ENCODE measurements at regions not wholly inside any gene's neighbourhood (a gene's known extent, or its start where the extent isn't known, plus 50 kb on each side); places are given as distances from the start of the nearest gene placed in this dataset.

- H3K4me1 ChIP-seq (ENCODE audit: control extremely low read depth in 1 of 4, control insufficient read depth in 4 of 4, insufficient read depth in 4 of 4, low read length in 3 of 4) = no peaks in the 10 kb centered on the region
- WGBS (ENCODE audit: insufficient coverage) = 100% methylated on average over 1 of the region's 4 CpGs
- POLR2A ChIA-PET = no interaction called here
- no peak overlapping the region for H3K27ac ChIP-seq (ENCODE audit: insufficient read depth in 1 of 2, low read depth in 1 of 2, low read length in 2 of 2, poor library complexity in 1 of 2, severe bottlenecking in 2 of 2)
- no peaks in the 10 kb centered on the region for H3K36me3 ChIP-seq (ENCODE audit: control insufficient read depth in 4 of 4, insufficient read depth in 4 of 4, low read length in 3 of 4)
- CTCF ChIA-PET = interaction anchor here (1.0 kb wide), 1 partner anchor 41 kb away, joined by 3 read pairs; no protein-coding TSS in a partner anchor
- H3K4me3 ChIP-seq (ENCODE audit: control insufficient read depth in 1 of 7, extremely low read depth in 1 of 7, insufficient read depth in 4 of 7, low read depth in 2 of 7, low read length in 6 of 7) = no peak overlapping the region
- H3K9me3 ChIP-seq (ENCODE audit: control extremely low read depth in 1 of 5, control insufficient read depth in 4 of 5, insufficient read depth in 2 of 5, low read depth in 1 of 5, low read length in 4 of 5) = no peaks in the 10 kb centered on the region
- no peak for DNase-seq
- H3K27me3 ChIP-seq (replicated peaks in 2 of 5; ENCODE audit: control insufficient read depth in 4 of 5, insufficient read depth in 5 of 5, low read length in 4 of 5) = peaks cover 0 to 3% (median 0%) of the 10 kb centered on the region in 5 experiments
These were observed 156.7 kb downstream of the RNF152 start for GRCh38 chr18:61736133-61736532.

GRCh38 chr18:61735564-61736102 lies 157.2 kb downstream of the RNF152 start:
- peaks cover 0 to 3% (median 0%) of the 10 kb centered on the region in 5 experiments for H3K27me3 ChIP-seq (replicated peaks in 2 of 5; ENCODE audit: control insufficient read depth in 4 of 5, insufficient read depth in 5 of 5, low read length in 4 of 5)
- DNase-seq = no peak
- 93% methylated on average over 4 of the region's 5 CpGs for WGBS (ENCODE audit: insufficient coverage)
- H3K36me3 ChIP-seq (ENCODE audit: control insufficient read depth in 4 of 4, insufficient read depth in 4 of 4, low read length in 3 of 4) = no peaks in the 10 kb centered on the region
- no peaks in the 10 kb centered on the region for H3K4me1 ChIP-seq (ENCODE audit: control extremely low read depth in 1 of 4, control insufficient read depth in 4 of 4, insufficient read depth in 4 of 4, low read length in 3 of 4)
- ChIA-PET CTCF (interaction anchor here (1.0 kb wide), 1 partner anchor 41 kb away, joined by 3 read pairs; no protein-coding TSS in a partner anchor), POLR2A (no interaction called here)
- H3K27ac ChIP-seq (ENCODE audit: insufficient read depth in 1 of 2, low read depth in 1 of 2, low read length in 2 of 2, poor library complexity in 1 of 2, severe bottlenecking in 2 of 2) = no peak overlapping the region
- H3K9me3 ChIP-seq (ENCODE audit: control extremely low read depth in 1 of 5, control insufficient read depth in 4 of 5, insufficient read depth in 2 of 5, low read depth in 1 of 5, low read length in 4 of 5) = no peaks in the 10 kb centered on the region
- H3K4me3 ChIP-seq (ENCODE audit: control insufficient read depth in 1 of 7, extremely low read depth in 1 of 7, insufficient read depth in 4 of 7, low read depth in 2 of 7, low read length in 6 of 7) = no peak overlapping the region

- Histone ChIP-seq H3K4me1 (ENCODE audit: control extremely low read depth in 1 of 4, control insufficient read depth in 4 of 4, insufficient read depth in 4 of 4, low read length in 3 of 4) (no peaks in the 10 kb centered on the region), H3K4me3 (ENCODE audit: control insufficient read depth in 1 of 7, extremely low read depth in 1 of 7, insufficient read depth in 4 of 7, low read depth in 2 of 7, low read length in 6 of 7) (no peak overlapping the region), H3K36me3 (ENCODE audit: control insufficient read depth in 4 of 4, insufficient read depth in 4 of 4, low read length in 3 of 4) (no peaks in the 10 kb centered on the region), H3K9me3 (ENCODE audit: control extremely low read depth in 1 of 5, control insufficient read depth in 4 of 5, insufficient read depth in 2 of 5, low read depth in 1 of 5, low read length in 4 of 5) (no peaks in the 10 kb centered on the region), H3K27ac (ENCODE audit: insufficient read depth in 1 of 2, low read depth in 1 of 2, low read length in 2 of 2, poor library complexity in 1 of 2, severe bottlenecking in 2 of 2) (no peak overlapping the region), H3K27me3 (replicated peaks in 2 of 5; ENCODE audit: control insufficient read depth in 4 of 5, insufficient read depth in 5 of 5, low read length in 4 of 5) (peaks cover 0 to 3% (median 0%) of the 10 kb centered on the region in 5 experiments)
- no peak for DNase-seq
- 93% methylated on average over 3 of the region's 3 CpGs for WGBS (ENCODE audit: insufficient coverage)
- ChIA-PET CTCF (interaction anchor here (0.6 kb wide), 1 partner anchor 1264 kb away, joined by 3 read pairs; no protein-coding TSS in a partner anchor), POLR2A (no interaction called here)
These were observed 158.4 kb downstream of the RNF152 start for GRCh38 chr18:61734396-61734795.

GRCh38 chr18:61732854-61733253 lies 160.0 kb downstream of the RNF152 start:
- Histone ChIP-seq H3K9me3 (ENCODE audit: control extremely low read depth in 1 of 5, control insufficient read depth in 4 of 5, insufficient read depth in 2 of 5, low read depth in 1 of 5, low read length in 4 of 5) (no peaks in the 10 kb centered on the region), H3K27me3 (replicated peaks in 2 of 5; ENCODE audit: control insufficient read depth in 4 of 5, insufficient read depth in 5 of 5, low read length in 4 of 5) (peaks cover 0 to 3% (median 0%) of the 10 kb centered on the region in 5 experiments), H3K36me3 (ENCODE audit: control insufficient read depth in 4 of 4, insufficient read depth in 4 of 4, low read length in 3 of 4) (no peaks in the 10 kb centered on the region), H3K4me1 (ENCODE audit: control extremely low read depth in 1 of 4, control insufficient read depth in 4 of 4, insufficient read depth in 4 of 4, low read length in 3 of 4) (no peaks in the 10 kb centered on the region), H3K4me3 (ENCODE audit: control insufficient read depth in 1 of 7, extremely low read depth in 1 of 7, insufficient read depth in 4 of 7, low read depth in 2 of 7, low read length in 6 of 7) (no peak overlapping the region), H3K27ac (ENCODE audit: insufficient read depth in 1 of 2, low read depth in 1 of 2, low read length in 2 of 2, poor library complexity in 1 of 2, severe bottlenecking in 2 of 2) (no peak overlapping the region)
- CTCF ChIA-PET = no interaction called here
- no peak for DNase-seq
- whole genome bisulfite sequencing (ENCODE audit: insufficient coverage) = 92% methylated on average over 3 of the region's 4 CpGs
- POLR2A ChIA-PET = no interaction called here

GRCh38 chr18:61731693-61732376 lies 161.0 kb downstream of the RNF152 start:
- ChIA-PET POLR2A (no interaction called here), CTCF (no interaction called here)
- no peaks in the 10 kb centered on the region for H3K9me3 ChIP-seq (ENCODE audit: control extremely low read depth in 1 of 5, control insufficient read depth in 4 of 5, insufficient read depth in 2 of 5, low read depth in 1 of 5, low read length in 4 of 5)
- H3K4me1 ChIP-seq (ENCODE audit: control extremely low read depth in 1 of 4, control insufficient read depth in 4 of 4, insufficient read depth in 4 of 4, low read length in 3 of 4) = no peaks in the 10 kb centered on the region
- 94% methylated on average over 9 of the region's 9 CpGs for WGBS (ENCODE audit: insufficient coverage)
- no peak overlapping the region for H3K27ac ChIP-seq (ENCODE audit: insufficient read depth in 1 of 2, low read depth in 1 of 2, low read length in 2 of 2, poor library complexity in 1 of 2, severe bottlenecking in 2 of 2)
- DNase-seq = no peak
- no peaks in the 10 kb centered on the region for H3K36me3 ChIP-seq (ENCODE audit: control insufficient read depth in 4 of 4, insufficient read depth in 4 of 4, low read length in 3 of 4)
- H3K4me3 ChIP-seq (ENCODE audit: control insufficient read depth in 1 of 7, extremely low read depth in 1 of 7, insufficient read depth in 4 of 7, low read depth in 2 of 7, low read length in 6 of 7) = no peak overlapping the region
- peaks cover 0 to 3% (median 0%) of the 10 kb centered on the region in 5 experiments for H3K27me3 ChIP-seq (replicated peaks in 2 of 5; ENCODE audit: control insufficient read depth in 4 of 5, insufficient read depth in 5 of 5, low read length in 4 of 5)

- WGBS (ENCODE audit: insufficient coverage) = 84% methylated on average over 5 of the region's 5 CpGs
- peaks cover 0 to 1% (median 0%) of the 10 kb centered on the region in 5 experiments for H3K9me3 ChIP-seq (ENCODE audit: control extremely low read depth in 1 of 5, control insufficient read depth in 4 of 5, insufficient read depth in 2 of 5, low read depth in 1 of 5, low read length in 4 of 5)
- H3K27me3 ChIP-seq (replicated peaks in 2 of 5; ENCODE audit: control insufficient read depth in 4 of 5, insufficient read depth in 5 of 5, low read length in 4 of 5) = peaks cover 0 to 3% (median 0%) of the 10 kb centered on the region in 5 experiments
- CTCF ChIA-PET = no interaction called here
- H3K27ac ChIP-seq (ENCODE audit: insufficient read depth in 1 of 2, low read depth in 1 of 2, low read length in 2 of 2, poor library complexity in 1 of 2, severe bottlenecking in 2 of 2) = no peak overlapping the region
- no peak overlapping the region for H3K4me3 ChIP-seq (ENCODE audit: control insufficient read depth in 1 of 7, extremely low read depth in 1 of 7, insufficient read depth in 4 of 7, low read depth in 2 of 7, low read length in 6 of 7)
- POLR2A ChIA-PET = no interaction called here
- DNase-seq = no peak
- H3K36me3 ChIP-seq (ENCODE audit: control insufficient read depth in 4 of 4, insufficient read depth in 4 of 4, low read length in 3 of 4) = no peaks in the 10 kb centered on the region
- no peaks in the 10 kb centered on the region for H3K4me1 ChIP-seq (ENCODE audit: control extremely low read depth in 1 of 4, control insufficient read depth in 4 of 4, insufficient read depth in 4 of 4, low read length in 3 of 4)
These were observed 161.6 kb downstream of the RNF152 start for GRCh38 chr18:61731178-61731577.

- POLR2A ChIA-PET = no interaction called here
- Histone ChIP-seq H3K36me3 (ENCODE audit: control insufficient read depth in 4 of 4, insufficient read depth in 4 of 4, low read length in 3 of 4) (no peaks in the 10 kb centered on the region), H3K9me3 (ENCODE audit: control extremely low read depth in 1 of 5, control insufficient read depth in 4 of 5, insufficient read depth in 2 of 5, low read depth in 1 of 5, low read length in 4 of 5) (peaks cover 0 to 4% (median 0%) of the 10 kb centered on the region in 5 experiments), H3K4me3 (ENCODE audit: control insufficient read depth in 1 of 7, extremely low read depth in 1 of 7, insufficient read depth in 4 of 7, low read depth in 2 of 7, low read length in 6 of 7) (no peak overlapping the region), H3K27me3 (replicated peaks in 2 of 5; ENCODE audit: control insufficient read depth in 4 of 5, insufficient read depth in 5 of 5, low read length in 4 of 5) (peaks cover 0 to 1% (median 0%) of the 10 kb centered on the region in 5 experiments), H3K27ac (ENCODE audit: insufficient read depth in 1 of 2, low read depth in 1 of 2, low read length in 2 of 2, poor library complexity in 1 of 2, severe bottlenecking in 2 of 2) (no peak overlapping the region), H3K4me1 (ENCODE audit: control extremely low read depth in 1 of 4, control insufficient read depth in 4 of 4, insufficient read depth in 4 of 4, low read length in 3 of 4) (no peaks in the 10 kb centered on the region)
- DNase-seq = no peak
- CTCF ChIA-PET = interaction anchor here (0.5 kb wide), 1 partner anchor 396 kb away, joined by 3 read pairs; the partner anchor contains the start of gene CDH20
These were observed 163.5 kb downstream of the RNF152 start for GRCh38 chr18:61729322-61729721.
